ENCODE measurements at regions not wholly inside any gene's neighbourhood (a gene's known extent, or its start where the extent isn't known, plus 50 kb on each side); places are given as distances from the start of the nearest gene placed in this dataset.
"Not testable (repeated sequence)": the region's sequence is repeated elsewhere in the genome, so short reads cannot be mapped to it uniquely, and the experiment has no call there.

DNA sequence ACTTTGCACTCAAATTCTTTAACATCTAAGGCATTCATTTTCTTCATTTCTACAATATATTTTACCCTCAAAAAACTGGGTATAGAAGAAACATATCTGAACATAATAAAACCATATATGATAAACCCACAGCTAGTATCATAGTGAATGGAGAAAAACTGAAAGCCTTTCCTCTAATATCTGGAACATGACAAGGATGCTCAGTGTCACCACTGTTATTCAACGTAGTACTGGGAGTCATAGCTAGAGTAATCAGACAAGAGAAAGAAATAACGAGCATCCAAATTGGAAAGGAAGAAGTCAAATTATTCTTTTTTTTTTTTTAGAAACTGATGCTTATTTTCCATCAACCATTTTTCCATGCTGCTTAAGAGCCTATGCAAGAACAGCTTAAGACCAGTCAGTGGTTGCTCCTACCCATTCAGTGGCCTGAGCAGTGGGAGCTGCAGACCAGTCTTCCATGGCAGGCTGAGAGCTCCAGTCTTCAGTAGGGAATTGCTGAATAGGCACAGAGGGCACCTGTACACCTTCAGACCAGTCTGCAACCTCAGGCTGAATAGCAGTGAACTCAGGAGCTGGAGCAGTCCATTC is 58.0 kb upstream of the RAP1B start:
- DNase-seq (ENCODE audit: low spot score): not testable (repeated sequence)

DNA sequence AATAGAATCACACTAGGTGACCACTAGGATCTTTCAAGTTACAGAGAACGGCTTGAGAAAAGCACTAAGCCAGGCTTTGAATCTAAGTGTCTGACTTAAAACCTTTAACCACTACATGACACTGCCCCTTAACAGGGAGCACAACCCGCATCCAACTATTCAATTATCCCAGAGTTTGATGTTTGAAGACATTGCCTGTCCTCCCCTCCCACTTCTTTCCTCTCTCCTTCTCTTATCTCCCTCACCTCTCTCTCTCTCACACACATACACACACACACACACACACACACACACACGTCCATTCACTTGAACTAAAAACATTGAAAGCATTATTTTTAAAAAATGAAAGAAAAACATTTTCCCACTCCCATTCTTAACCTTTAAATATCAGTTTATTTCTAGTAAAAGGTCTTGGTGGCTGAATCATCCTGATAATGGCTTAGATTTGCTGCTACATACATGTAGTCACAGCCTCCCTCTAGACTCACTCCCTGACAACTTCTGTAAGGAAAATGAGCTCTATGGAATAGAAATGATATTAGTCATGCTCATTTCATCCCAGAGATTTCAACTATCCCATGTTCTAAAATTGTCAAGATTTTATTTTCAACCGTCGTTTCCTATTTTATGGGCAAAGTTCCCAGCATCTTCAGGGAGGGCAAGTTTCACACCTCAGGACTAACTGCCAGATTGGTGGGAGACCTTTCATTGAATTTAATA is 53.5 kb upstream of the RAP1B start:
- peak; percentile 74 for DNase-seq (ENCODE audit: low spot score)

DNA sequence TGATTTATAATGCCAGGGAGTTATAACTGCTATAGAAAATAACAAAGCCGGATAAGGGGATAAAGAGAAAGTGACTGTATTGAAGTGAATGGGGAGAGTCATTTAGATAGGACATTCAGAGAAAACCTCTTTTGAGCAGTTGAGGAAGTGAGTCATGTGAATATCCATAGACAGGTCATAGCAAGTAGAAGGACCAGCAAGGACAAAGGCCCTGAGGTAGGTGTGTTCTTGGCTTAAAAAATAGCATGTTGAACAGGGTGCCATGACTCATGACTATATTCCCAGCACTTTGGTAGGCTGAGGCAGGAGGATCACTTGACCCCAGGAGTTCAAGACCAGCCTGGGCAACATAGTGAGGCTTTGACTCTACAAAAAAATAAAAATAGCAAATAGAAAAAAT is 51.5 kb upstream of the RAP1B start:
- DNase-seq (ENCODE audit: low spot score): peak; percentile 41

DNA sequence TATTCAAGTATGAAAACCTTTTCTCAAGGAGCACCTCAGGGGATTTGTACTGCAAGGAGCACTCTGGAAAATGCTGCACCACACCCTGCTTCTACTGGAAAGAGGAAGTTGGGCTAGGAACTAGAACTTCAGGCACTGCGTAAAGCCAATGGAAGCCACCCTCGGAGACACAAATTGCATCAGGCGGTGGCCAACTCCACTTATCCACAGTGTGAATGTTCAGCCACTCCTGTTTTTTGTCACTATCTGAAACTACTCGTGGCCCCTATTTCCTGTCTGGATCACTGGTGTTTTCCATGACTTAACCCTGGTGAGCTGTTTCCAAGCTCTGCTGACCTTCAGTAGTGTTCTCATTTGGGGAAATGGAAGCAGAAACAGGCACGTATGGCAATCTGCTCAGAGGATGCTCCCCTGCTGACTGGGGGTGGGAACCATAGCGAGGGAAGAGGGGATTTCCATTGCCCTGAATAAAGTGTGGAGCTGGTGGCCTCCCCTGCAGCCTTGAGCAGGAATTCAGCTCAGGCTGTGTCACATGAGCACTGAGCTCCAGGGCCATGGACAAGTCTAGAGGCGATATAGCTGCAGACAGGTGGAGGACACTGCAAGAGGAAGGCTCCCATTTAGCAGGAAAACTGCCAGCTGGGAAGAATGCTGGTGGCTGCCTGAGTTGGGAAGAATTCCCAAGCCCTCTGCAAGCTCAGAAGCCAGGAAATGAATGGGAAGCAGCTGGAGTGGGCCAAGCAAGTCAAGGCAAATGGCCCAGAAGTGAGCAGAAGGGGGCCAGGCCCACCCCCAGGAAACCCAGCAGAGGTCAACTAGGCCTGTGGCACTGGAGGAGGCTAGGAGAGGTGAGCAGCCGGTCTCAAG is 50.5 kb upstream of the RAP1B start:
- DNase-seq (ENCODE audit: low spot score): peak; percentile 45

DNA sequence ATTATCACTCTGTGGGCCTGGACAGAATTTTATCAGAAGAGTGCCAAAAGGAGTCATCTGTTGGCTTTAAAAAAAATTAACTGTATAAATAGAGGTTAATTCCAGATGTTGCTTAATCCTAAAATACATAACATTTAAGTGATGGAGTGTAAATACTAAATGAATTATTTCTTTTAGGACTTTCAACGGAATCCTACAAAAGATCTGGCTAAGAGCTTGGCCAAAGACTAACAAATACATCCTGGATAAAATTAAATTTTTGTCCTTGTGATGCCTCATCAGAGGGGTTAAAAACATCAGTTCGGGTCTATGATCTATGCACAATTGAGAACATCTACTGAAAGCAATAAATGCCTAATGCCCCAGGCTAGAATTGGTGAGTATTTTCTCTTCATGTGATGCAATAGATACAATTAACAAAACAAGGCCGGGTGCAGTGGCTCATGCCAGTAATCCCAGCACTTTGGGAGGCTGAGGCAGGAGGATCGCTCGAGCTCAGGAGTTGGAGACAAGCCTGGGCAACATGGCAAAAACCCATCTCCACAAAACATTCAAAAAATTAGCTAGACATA is 49.8 kb upstream of the RAP1B start:
- DNase-seq (ENCODE audit: low spot score): no peak
